SU-DHL-6 (cell line): ENCODE measurements at regions not wholly inside any gene's neighbourhood (a gene's known extent, or its start where the extent isn't known, plus 50 kb on each side); places are given as distances from the start of the nearest gene placed in this dataset.
"Not testable (repeated sequence)": the region's sequence is repeated elsewhere in the genome, so short reads cannot be mapped to it uniquely, and the experiment has no call there.

Experiments used
- CTCF ChIP-seq: fragments of 200-600 bp; sonication (generic); IDR thresholded peaks from one replicate; pipeline ENCODE4 v1.5.1; 2017; ENCODE audit warnings: antibody characterized with exemption, mild to moderate bottlenecking, low read length, moderate library complexity; ENCODE audit not compliant: insufficient read depth, poor library complexity, severe bottlenecking
- EZH2phosphoT487 ChIP-seq: fragments of 200-600 bp; sonication (generic), shearing (Covaris generic); conservative IDR thresholded peaks from 2 replicates; pipeline ENCODE4 v1.6.1; 2018; ENCODE audit warnings: mild to moderate bottlenecking, antibody characterized with exemption, low read length, moderate library complexity, mixed read lengths

GRCh38 chr3:195658381-195659135, 62.2 kb upstream of the MUC20 start:
- not testable (repeated sequence) for TF ChIP-seq CTCF, EZH2phosphoT487
